ENCODE measurements at regions not wholly inside any gene's neighbourhood (a gene's known extent, or its start where the extent isn't known, plus 50 kb on each side); places are given as distances from the start of the nearest gene placed in this dataset.

DNA sequence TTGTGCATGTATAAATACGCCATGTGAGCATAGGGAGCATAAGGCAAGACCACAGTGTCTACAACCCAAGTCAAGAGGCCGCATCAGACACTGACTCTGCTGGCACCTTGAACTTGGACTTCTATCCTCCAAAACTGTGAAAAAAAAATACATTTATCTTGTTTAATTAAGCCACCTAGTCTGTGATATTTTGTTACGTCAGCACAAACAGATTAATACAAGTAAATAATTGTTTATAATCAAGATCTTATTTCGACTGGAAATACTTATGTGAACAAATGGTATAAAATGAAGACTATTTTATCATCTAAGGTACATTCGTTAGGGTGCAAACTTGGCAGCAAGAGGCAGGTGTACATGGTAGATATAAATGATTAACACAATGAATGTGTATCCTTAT lies 599.3 kb upstream of the LRRC4C start:
- no peak overlapping the region for H3K9ac ChIP-seq (ENCODE audit: insufficient read depth, low read length, poor library complexity, severe bottlenecking)
- H3K9me3 ChIP-seq (replicated peaks in 1 of 2; ENCODE audit: control insufficient read depth in 1 of 2, insufficient read depth in 1 of 2, low read length in 2 of 2), result no peaks in the 10 kb centered on the region
- no peaks in the 10 kb centered on the region for H3K36me3 ChIP-seq (replicated peaks in 1 of 2; ENCODE audit: control insufficient read depth in 1 of 2, insufficient read depth in 2 of 2, low read length in 2 of 2)
- Mint-ChIP-seq H3K36me3 (no peaks in the 10 kb centered on the region), H3K27ac (no peak overlapping the region), H3K4me1 (no peaks in the 10 kb centered on the region), H3K9me3 (peaks cover 0 to 4% (median 2%) of the 10 kb centered on the region in 7 donors), H3K27me3 (ENCODE audit: low read depth in 3 of 3) (peaks cover 0 to 1% (median 0%) of the 10 kb centered on the region in 3 donors), H3K4me3 (no peak overlapping the region)
- no CpG with 5 or more reads among the region's 5 CpGs for WGBS (ENCODE audit: insufficient coverage)
- H3K27ac ChIP-seq (ENCODE audit: low read depth in 1 of 2, low read length in 2 of 2), result no peak overlapping the region
- H3K79me2 ChIP-seq (ENCODE audit: insufficient read depth, low read length), result no peaks in the 10 kb centered on the region
- H2AFZ ChIP-seq (ENCODE audit: insufficient read depth, low read depth, low read length, poor library complexity, severe bottlenecking), result no peak overlapping the region
- no peak overlapping the region for H3K4me2 ChIP-seq (replicated peaks; ENCODE audit: extremely low read depth, low read length, poor library complexity, severe bottlenecking)
- no peak overlapping the region for H3K4me3 ChIP-seq (replicated peaks in 1 of 3; ENCODE audit: low read depth in 2 of 3, low read length in 3 of 3)
- DNase-seq, result no peak
- no peaks in the 10 kb centered on the region for H3K27me3 ChIP-seq (ENCODE audit: control insufficient read depth in 2 of 2, insufficient read depth in 2 of 2, low read length in 2 of 2)
- no peaks in the 10 kb centered on the region for H3K4me1 ChIP-seq (ENCODE audit: control insufficient read depth in 1 of 2, insufficient read depth in 2 of 2, low read length in 2 of 2)
- H4K20me1 ChIP-seq (ENCODE audit: insufficient read depth, low read length), result no peaks in the 10 kb centered on the region
- TF ChIP-seq, protein P1, sequence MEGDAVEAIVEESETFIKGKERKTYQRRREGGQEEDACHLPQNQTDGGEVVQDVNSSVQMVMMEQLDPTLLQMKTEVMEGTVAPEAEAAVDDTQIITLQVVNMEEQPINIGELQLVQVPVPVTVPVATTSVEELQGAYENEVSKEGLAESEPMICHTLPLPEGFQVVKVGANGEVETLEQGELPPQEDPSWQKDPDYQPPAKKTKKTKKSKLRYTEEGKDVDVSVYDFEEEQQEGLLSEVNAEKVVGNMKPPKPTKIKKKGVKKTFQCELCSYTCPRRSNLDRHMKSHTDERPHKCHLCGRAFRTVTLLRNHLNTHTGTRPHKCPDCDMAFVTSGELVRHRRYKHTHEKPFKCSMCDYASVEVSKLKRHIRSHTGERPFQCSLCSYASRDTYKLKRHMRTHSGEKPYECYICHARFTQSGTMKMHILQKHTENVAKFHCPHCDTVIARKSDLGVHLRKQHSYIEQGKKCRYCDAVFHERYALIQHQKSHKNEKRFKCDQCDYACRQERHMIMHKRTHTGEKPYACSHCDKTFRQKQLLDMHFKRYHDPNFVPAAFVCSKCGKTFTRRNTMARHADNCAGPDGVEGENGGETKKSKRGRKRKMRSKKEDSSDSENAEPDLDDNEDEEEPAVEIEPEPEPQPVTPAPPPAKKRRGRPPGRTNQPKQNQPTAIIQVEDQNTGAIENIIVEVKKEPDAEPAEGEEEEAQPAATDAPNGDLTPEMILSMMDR (IDR thresholded peaks at IDR 0.05), result no peak
- intact Hi-C loops (cut with micrococcal nuclease), result no loop called here

DNA sequence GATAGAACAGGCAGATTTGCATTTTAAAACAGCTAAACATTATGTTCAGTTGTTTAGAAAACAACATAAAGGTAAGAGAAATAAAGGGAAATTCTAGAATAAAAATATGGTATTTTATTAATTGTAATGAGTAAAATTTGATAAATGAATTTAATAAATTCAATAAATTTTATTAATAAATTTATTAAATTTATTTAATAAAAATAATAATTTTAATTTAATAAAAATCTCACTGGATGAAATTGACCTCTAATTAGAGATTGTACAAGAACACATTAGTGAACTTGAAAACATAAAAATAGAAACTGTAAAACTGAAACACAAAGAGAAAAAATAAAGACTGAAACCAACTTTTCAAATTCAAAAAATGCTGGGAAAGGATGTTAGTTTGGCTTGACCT lies 605.7 kb upstream of the LRRC4C start:
- Histone ChIP-seq H3K4me1 (ENCODE audit: control insufficient read depth in 1 of 2, insufficient read depth in 2 of 2, low read length in 2 of 2) (no peaks in the 10 kb centered on the region), H3K36me3 (replicated peaks in 1 of 2; ENCODE audit: control insufficient read depth in 1 of 2, insufficient read depth in 2 of 2, low read length in 2 of 2) (no peaks in the 10 kb centered on the region), H3K27ac (ENCODE audit: low read depth in 1 of 2, low read length in 2 of 2) (no peak overlapping the region), H3K9me3 (replicated peaks in 1 of 2; ENCODE audit: control insufficient read depth in 1 of 2, insufficient read depth in 1 of 2, low read length in 2 of 2) (no peaks in the 10 kb centered on the region), H4K20me1 (ENCODE audit: insufficient read depth, low read length) (no peaks in the 10 kb centered on the region), H2AFZ (ENCODE audit: insufficient read depth, low read depth, low read length, poor library complexity, severe bottlenecking) (no peak overlapping the region), H3K4me3 (replicated peaks in 1 of 3; ENCODE audit: low read depth in 2 of 3, low read length in 3 of 3) (no peak overlapping the region), H3K4me2 (replicated peaks; ENCODE audit: extremely low read depth, low read length, poor library complexity, severe bottlenecking) (no peak overlapping the region), H3K9ac (ENCODE audit: insufficient read depth, low read length, poor library complexity, severe bottlenecking) (no peak overlapping the region), H3K79me2 (ENCODE audit: insufficient read depth, low read length) (no peaks in the 10 kb centered on the region), H3K27me3 (ENCODE audit: control insufficient read depth in 2 of 2, insufficient read depth in 2 of 2, low read length in 2 of 2) (no peaks in the 10 kb centered on the region)
- Mint-ChIP-seq H3K4me3 (no peak overlapping the region), H3K27me3 (ENCODE audit: low read depth in 3 of 3) (peaks cover 0 to 2% (median 0%) of the 10 kb centered on the region in 3 donors), H3K27ac (no peak overlapping the region), H3K9me3 (peaks cover 0 to 4% (median 0%) of the 10 kb centered on the region in 7 donors), H3K36me3 (no peaks in the 10 kb centered on the region), H3K4me1 (no peaks in the 10 kb centered on the region)
- TF ChIP-seq, protein P1 (IDR thresholded peaks at IDR 0.05), result no peak
- intact Hi-C loops (cut with micrococcal nuclease), result no loop called here
- DNase-seq, result no peak
